ENCODE measurements at regions not wholly inside any gene's neighbourhood (a gene's known extent, or its start where the extent isn't known, plus 50 kb on each side); places are given as distances from the start of the nearest gene placed in this dataset.

- H3K79me2 ChIP-seq (ENCODE audit: insufficient read depth, low read length) = no peaks in the 10 kb centered on the region
- H3K27ac ChIP-seq (ENCODE audit: extremely low read length, insufficient read depth, low read length) = no peak overlapping the region
- no peaks in the 10 kb centered on the region for H4K20me1 ChIP-seq (ENCODE audit: insufficient read depth, low read length)
- H3K36me3 ChIP-seq (replicated peaks in 1 of 2; ENCODE audit: control insufficient read depth in 1 of 2, insufficient read depth in 2 of 2, low read length in 2 of 2) = no peaks in the 10 kb centered on the region
- H3K4me2 ChIP-seq (ENCODE audit: low read depth, low read length) = no peak overlapping the region
- no peak for TF ChIP-seq KDM6A (CRISPR knock-in tag; IDR thresholded peaks at IDR 0.05; ENCODE audit: low read depth)
- no peak for TF ChIP-seq ZNF280B (CRISPR knock-in tag; IDR thresholded peaks at IDR 0.05; ENCODE audit: borderline replicate concordance)
- no peak for TF ChIP-seq KLF16 (CRISPR knock-in tag; IDR thresholded peaks at IDR 0.05)
- no peak for TF ChIP-seq DNMT3B (CRISPR knock-in tag; conservative IDR thresholded peaks at IDR 0.05)
- TF ChIP-seq IKZF5 (CRISPR knock-in tag; IDR thresholded peaks at IDR 0.05) = no peak
- no peak overlapping the region for H3K9ac ChIP-seq (ENCODE audit: insufficient read depth, low read depth, low read length)
- in situ Hi-C loops (cut with HindIII; ENCODE audit: extremely low pct_ligation_motif_present, low pct_unique_long_range_greater_than_20kb) = no loop called here
- H3K4me1 ChIP-seq (ENCODE audit: insufficient read depth, low read length) = no peaks in the 10 kb centered on the region
- no peaks in the 10 kb centered on the region; a peak in 1 of 5 replicates for H3K27me3 ChIP-seq (ENCODE audit: control insufficient read depth in 1 of 2, insufficient read depth in 2 of 2, low read length in 2 of 2)
- no peak overlapping the region for H3K4me3 ChIP-seq (replicated peaks in 1 of 3; ENCODE audit: insufficient read depth in 1 of 3, low read depth in 2 of 3, low read length in 3 of 3)
- ChIA-PET POLR2A (no interaction called here), CTCF (ENCODE audit: low intra/inter-chr PET ratio, low total read pairs) (no interaction called here)
- intact Hi-C loops (cut with micrococcal nuclease; ENCODE audit: unreplicated experiment) = no loop called here
- 55% methylated on average over 9 of the region's 11 CpGs for WGBS (ENCODE audit: low lambda C conversion rate)
- ATAC-seq = no peak
- DNase-seq (ENCODE audit: low spot score) = no peak
- BruUV-seq (replicated peaks) = no TSS peak
- H2AFZ ChIP-seq (ENCODE audit: low read length) = no peak overlapping the region
- no peaks in the 10 kb centered on the region for H3K9me3 ChIP-seq (ENCODE audit: low read length)
- no peak for FAIRE-seq
Measured at GRCh38 chr22:49255154-49255553, 572.5 kb downstream of the BRD1 start.

- intact Hi-C loops (cut with micrococcal nuclease; ENCODE audit: unreplicated experiment) (no loop called here), in situ Hi-C loops (cut with HindIII; ENCODE audit: extremely low pct_ligation_motif_present, low pct_unique_long_range_greater_than_20kb) (no loop called here)
- H3K9ac ChIP-seq (ENCODE audit: insufficient read depth, low read depth, low read length) = no peak overlapping the region
- ChIA-PET CTCF (ENCODE audit: low intra/inter-chr PET ratio, low total read pairs) (no interaction called here), POLR2A (no interaction called here)
- H3K27ac ChIP-seq (ENCODE audit: extremely low read length, insufficient read depth, low read length) = no peak overlapping the region
- H3K79me2 ChIP-seq (ENCODE audit: insufficient read depth, low read length) = no peaks in the 10 kb centered on the region
- no peaks in the 10 kb centered on the region for H3K36me3 ChIP-seq (replicated peaks in 1 of 2; ENCODE audit: control insufficient read depth in 1 of 2, insufficient read depth in 2 of 2, low read length in 2 of 2)
- no peaks in the 10 kb centered on the region for H3K4me1 ChIP-seq (ENCODE audit: insufficient read depth, low read length)
- H2AFZ ChIP-seq (ENCODE audit: low read length) = no peak overlapping the region
- ATAC-seq (no peak), FAIRE-seq (no peak), DNase-seq (ENCODE audit: low spot score) (no peak)
- no peaks in the 10 kb centered on the region for H3K9me3 ChIP-seq (ENCODE audit: low read length)
- 5% methylated on average over 5 of the region's 6 CpGs for WGBS (ENCODE audit: low lambda C conversion rate)
- no peaks in the 10 kb centered on the region; a peak in 1 of 5 replicates for H3K27me3 ChIP-seq (ENCODE audit: control insufficient read depth in 1 of 2, insufficient read depth in 2 of 2, low read length in 2 of 2)
- H4K20me1 ChIP-seq (ENCODE audit: insufficient read depth, low read length) = no peaks in the 10 kb centered on the region
- no TSS peak for BruUV-seq (replicated peaks)
- no peak overlapping the region for H3K4me2 ChIP-seq (ENCODE audit: low read depth, low read length)
- no peak overlapping the region for H3K4me3 ChIP-seq (replicated peaks in 1 of 3; ENCODE audit: insufficient read depth in 1 of 3, low read depth in 2 of 3, low read length in 3 of 3)
- no peak for TF ChIP-seq ZNF234 (CRISPR knock-in tag; conservative IDR thresholded peaks at IDR 0.05)
- no peak for TF ChIP-seq FOXO4 (CRISPR knock-in tag; conservative IDR thresholded peaks at IDR 0.05)
- TF ChIP-seq, protein P1, sequence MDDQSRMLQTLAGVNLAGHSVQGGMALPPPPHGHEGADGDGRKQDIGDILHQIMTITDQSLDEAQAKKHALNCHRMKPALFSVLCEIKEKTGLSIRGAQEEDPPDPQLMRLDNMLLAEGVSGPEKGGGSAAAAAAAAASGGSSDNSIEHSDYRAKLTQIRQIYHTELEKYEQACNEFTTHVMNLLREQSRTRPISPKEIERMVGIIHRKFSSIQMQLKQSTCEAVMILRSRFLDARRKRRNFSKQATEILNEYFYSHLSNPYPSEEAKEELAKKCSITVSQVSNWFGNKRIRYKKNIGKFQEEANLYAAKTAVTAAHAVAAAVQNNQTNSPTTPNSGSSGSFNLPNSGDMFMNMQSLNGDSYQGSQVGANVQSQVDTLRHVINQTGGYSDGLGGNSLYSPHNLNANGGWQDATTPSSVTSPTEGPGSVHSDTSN (CRISPR knock-in tag; IDR thresholded peaks at IDR 0.05; ENCODE audit: borderline replicate concordance) = no peak
- TF ChIP-seq EED (CRISPR knock-in tag; IDR thresholded peaks at IDR 0.05) = no peak
- TF ChIP-seq KLF11 (CRISPR knock-in tag; IDR thresholded peaks at IDR 0.05) = no peak
- TF ChIP-seq ZC3H13 (CRISPR knock-in tag; IDR thresholded peaks at IDR 0.05) = no peak
- TF ChIP-seq, protein P2, sequence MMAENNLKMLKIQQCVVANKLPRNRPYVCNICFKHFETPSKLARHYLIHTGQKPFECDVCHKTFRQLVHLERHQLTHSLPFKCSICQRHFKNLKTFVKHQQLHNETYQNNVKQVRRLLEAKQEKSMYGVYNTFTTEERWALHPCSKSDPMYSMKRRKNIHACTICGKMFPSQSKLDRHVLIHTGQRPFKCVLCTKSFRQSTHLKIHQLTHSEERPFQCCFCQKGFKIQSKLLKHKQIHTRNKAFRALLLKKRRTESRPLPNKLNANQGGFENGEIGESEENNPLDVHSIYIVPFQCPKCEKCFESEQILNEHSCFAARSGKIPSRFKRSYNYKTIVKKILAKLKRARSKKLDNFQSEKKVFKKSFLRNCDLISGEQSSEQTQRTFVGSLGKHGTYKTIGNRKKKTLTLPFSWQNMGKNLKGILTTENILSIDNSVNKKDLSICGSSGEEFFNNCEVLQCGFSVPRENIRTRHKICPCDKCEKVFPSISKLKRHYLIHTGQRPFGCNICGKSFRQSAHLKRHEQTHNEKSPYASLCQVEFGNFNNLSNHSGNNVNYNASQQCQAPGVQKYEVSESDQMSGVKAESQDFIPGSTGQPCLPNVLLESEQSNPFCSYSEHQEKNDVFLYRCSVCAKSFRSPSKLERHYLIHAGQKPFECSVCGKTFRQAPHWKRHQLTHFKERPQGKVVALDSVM (CRISPR knock-in tag; IDR thresholded peaks at IDR 0.05) = no peak
Measured at GRCh38 chr22:49253656-49254055, 574.0 kb downstream of the BRD1 start.

All from HepG2 (cell line).